HG03565 (cell line): ENCODE measurements at regions not wholly inside any gene's neighbourhood (a gene's known extent, or its start where the extent isn't known, plus 50 kb on each side); places are given as distances from the start of the nearest gene placed in this dataset.
A peak's percentile ranks its signal among the peaks of the same experiment; 100 is the strongest.

Experiments used
- ATAC-seq: cut with Tn5 transposase; IDR thresholded peaks from one replicate; pipeline ENCODE4 v1.9.1; 2021; ENCODE audit warnings: mild to moderate bottlenecking, moderate library complexity; ENCODE audit not compliant: unreplicated experiment

DNA sequence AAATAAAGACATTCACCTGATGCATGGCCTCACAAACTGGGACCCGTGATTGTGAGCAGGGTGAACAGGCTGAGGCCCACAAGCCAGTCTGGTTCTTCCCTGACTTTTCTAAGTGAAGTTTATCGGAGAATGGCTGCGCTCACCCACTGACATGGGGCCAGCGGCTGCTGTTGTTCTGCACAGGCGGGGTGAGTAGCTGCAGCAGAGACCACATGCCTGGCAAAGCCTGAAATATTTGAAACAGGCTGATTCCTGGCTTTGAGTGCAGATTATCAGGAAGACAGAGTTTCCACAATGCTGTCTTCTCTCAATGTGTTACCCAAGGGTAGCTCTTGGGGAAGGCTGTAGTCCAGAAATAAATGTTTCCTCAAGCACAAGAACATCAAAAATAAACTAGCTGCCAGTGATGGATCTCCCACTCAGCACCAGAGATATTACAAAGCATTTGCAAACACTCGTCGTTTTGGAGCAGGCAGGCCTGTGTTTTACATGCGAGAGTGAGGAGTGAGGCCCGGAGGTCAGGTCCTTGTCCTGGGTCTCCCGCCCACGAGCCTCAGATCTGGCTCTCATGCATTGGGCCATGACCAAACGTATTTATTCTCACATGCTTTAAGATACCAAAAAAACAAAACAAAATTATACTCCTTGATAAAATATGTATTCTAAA is 647.1 kb downstream of the GALR1 start:
- ATAC-seq, result no peak

GRCh38 chr18:77897606-77898005 is 648.0 kb downstream of the GALR1 start:
- no peak for ATAC-seq

DNA sequence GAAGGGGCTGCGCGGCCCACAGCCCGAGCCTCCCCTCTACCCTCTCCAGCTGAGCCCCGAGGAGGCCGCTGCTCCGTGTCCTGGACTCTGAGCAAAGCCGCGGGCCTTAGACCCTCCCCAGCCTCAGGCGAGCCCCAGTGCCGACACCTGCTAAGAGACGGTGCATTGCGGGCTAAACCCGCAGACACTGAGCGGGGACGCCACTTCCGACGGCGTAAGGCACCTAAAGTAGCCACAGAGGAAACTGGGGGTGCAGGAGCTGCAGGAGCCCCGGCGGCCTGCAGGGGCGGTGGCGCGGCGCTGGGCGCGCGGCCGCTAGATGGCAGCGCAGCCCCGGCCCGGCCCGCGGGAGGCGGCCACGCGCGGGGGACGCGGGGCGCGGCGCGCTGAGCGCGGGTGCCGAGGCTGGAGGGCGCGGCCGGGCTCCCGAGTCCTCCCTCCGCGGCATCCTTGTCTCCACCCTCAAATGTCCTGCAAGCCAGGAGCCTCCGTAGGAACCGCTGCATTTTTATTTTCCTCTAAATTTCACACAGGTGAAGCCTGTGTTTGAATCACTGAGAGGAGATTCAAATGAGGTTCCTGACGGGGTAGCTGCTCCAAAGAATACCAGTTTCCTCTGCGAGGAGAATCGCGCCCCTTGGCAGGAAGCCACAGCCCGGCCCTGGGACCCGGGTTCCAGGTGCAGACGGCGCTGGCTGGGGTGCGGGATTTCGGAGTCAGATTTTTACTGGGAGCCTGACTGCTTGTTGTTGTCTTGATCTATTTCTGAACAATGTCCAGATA is 650.5 kb downstream of the GALR1 start:
- peak; percentile 98 for ATAC-seq

DNA sequence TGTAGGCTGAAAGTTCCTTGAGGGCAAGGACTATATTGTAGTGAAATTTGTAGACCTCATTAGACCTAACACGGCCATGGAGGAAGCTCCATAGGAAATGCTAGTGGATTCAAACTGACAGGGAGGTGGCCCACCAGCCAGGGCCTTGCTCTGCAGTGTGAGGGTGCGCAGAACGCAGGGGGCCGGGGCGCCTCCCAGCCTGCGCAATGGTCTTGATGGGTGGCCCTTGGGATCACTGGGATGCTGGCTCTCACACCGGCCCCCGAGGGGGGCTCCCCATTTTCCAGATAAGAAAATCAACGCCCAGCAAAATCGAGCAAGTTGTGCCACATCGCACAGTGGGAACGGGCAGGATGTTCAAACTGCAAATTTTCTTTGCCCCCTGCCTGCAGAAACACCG is 655.4 kb downstream of the GALR1 start:
- no peak for ATAC-seq

- ATAC-seq, result no peak
Measured at GRCh38 chr18:77905449-77906055, 655.9 kb downstream of the GALR1 start.

DNA sequence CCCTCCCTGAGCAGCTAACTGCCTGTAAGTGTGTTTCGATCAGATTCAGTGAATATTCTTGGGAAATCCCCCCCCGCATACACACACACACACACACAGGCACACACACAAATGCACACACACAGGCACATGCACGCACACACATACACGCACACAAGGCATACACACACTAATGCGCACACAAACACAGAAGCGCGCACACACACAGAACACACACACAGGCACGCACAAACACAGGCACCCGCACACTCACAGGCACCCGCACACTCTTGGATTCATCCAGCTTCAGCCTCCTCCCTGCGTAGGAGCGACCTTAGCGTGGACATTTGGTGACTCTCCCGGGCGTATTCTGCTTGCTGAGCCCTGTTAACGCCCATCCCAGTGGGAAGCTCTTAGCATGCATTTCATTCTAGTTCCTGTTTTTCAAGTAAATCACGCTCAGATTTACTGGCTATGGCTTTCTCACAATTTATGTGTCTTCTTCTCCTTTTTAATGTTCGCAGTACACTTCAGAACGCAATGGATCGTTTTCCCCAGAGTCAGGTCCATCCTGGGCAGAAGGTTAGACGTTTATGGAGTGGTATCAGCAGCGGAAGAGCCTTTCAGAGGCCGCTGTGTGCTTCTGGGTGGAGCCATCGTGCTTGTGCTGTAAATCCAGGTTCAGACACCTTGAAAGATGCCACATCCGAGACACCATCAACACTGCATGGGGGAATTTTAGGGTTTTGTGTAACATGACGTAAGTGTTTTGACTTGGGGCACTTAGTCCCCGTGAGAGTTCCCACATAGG is 656.6 kb downstream of the GALR1 start:
- no peak for ATAC-seq

- no peak for ATAC-seq
Measured at GRCh38 chr18:77910347-77910746, 660.7 kb downstream of the GALR1 start.

GRCh38 chr18:77911971-77912605 is 662.4 kb downstream of the GALR1 start:
- no peak for ATAC-seq

GRCh38 chr18:77918730-77919129 is 669.1 kb downstream of the GALR1 start:
- ATAC-seq, result no peak

DNA sequence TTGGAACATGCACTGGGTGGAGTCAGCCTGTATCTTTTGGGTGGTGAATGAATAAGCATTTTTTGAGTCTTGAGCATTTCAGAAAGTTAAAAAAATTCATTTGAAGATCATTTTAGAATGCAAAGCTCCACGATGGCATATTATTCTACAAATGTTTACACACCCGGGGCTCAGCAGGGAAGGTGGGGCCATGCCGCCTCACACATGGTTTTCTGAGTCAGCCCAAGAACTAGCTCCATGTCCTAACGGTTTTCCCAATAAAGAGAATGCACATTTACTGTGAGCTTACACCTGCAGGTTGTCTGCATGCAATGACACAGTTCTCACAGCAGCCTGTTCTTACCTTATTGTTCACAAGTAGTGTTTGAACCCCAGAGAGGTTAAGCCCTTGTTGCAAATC is 670.3 kb downstream of the GALR1 start:
- no peak for ATAC-seq

GRCh38 chr18:77935342-77935741 is 685.7 kb downstream of the GALR1 start:
- no peak for ATAC-seq

GRCh38 chr18:77940566-77940965 is 690.9 kb downstream of the GALR1 start:
- ATAC-seq, result no peak

- ATAC-seq, result no peak
Measured at GRCh38 chr18:77944533-77944932, 694.9 kb downstream of the GALR1 start.

- ATAC-seq, result no peak
Measured at GRCh38 chr18:77948567-77948966, 698.9 kb downstream of the GALR1 start.

- no peak for ATAC-seq
Measured at GRCh38 chr18:77949355-77949973, 699.8 kb downstream of the GALR1 start.

DNA sequence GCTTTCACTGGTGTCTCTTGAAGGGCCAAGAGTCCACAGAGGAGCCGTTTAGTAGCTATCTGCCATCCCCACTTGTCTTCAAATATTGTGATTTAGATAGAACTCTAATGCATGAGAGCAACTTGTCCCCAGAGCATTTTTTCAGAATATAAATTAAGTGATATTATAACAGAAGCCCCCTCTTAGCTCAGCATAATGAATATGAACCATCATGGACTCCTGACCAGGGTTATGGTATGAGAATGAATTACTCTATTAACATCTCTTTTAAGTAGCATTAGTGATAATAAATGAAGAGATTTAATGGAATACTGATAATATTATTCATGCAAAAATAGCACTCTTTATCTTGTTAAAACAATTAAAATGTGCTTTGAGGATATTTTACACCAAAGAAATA is 709.6 kb downstream of the GALR1 start:
- no peak for ATAC-seq

DNA sequence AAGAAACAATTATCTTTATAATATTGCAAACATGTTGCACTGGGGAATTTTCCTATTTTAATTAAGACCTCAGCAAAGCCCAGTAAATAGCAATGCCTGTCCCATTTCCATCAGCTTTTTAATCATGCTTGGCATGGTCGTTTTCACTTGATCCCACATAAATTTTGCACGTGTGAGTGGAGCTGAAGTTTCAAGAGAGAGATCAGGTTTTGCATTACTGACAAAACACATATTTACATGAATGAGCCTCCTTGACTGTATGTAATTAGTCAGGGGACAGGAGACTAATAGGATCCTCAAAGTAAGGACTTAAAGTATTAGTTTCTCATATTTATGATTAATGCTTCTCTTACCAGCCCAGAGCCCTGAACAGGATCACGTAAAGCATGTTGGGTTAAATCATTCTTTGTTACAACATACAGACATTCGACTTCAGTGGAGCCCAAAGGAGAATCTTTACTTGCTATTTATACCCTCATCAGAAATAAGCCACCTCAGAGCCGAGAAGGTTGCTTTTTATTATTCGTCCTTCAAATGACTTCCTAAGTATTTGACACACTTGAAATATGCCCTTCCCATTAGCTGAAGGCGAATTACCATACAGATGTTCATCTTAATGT is 711.3 kb downstream of the GALR1 start:
- no peak for ATAC-seq

- no peak for ATAC-seq
Measured at GRCh38 chr18:77967071-77967470, 717.4 kb downstream of the GALR1 start.

GRCh38 chr18:77967791-77968190 is 718.1 kb downstream of the GALR1 start:
- ATAC-seq, result no peak

DNA sequence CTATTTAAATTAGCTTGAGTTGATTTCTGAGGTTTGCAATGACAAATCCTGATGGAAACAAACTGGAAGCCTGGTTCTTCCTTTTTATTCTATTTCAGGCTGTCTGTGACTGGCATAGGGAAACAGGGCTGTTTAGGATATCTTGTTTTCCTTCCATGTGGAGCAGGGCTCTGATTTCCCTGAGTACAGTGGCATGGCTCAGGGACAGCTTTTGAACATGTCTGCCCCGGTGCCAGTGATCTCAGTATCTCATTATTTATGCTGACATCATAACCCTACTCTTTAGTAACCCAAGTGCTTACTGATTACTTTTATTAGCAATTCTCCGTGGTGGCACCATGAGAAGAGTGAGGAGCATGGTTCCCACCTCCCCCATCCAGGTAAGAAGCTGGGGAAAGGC is 720.3 kb downstream of the GALR1 start:
- no peak for ATAC-seq
